ENCODE measurements at regions not wholly inside any gene's neighbourhood (a gene's known extent, or its start where the extent isn't known, plus 50 kb on each side); places are given as distances from the start of the nearest gene placed in this dataset.

DNA sequence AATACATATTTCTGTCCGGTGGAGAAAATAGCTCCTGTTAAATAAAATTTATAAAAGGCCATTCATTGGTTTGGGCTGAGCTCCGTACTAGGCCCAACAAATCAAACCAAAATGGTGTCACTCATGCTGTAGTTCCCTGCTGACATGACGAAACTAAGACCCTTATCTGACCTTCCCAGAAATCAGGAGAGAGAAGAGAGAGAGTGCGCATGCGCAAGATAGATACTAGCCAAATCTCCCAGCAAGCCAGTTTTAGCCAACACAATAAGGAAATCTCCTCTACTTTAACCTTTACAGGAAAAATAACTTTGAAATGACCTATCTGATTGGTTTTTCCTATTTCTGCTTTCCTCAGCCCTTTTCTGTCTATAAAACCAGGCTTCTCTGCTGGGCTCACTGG lies 152.7 kb upstream of the RMST start:
- H3K4me3 ChIP-seq (ENCODE audit: low read length), result no peak overlapping the region
- no peak for DNase-seq (ENCODE audit: low read depth)
- TF ChIP-seq, protein P1, sequence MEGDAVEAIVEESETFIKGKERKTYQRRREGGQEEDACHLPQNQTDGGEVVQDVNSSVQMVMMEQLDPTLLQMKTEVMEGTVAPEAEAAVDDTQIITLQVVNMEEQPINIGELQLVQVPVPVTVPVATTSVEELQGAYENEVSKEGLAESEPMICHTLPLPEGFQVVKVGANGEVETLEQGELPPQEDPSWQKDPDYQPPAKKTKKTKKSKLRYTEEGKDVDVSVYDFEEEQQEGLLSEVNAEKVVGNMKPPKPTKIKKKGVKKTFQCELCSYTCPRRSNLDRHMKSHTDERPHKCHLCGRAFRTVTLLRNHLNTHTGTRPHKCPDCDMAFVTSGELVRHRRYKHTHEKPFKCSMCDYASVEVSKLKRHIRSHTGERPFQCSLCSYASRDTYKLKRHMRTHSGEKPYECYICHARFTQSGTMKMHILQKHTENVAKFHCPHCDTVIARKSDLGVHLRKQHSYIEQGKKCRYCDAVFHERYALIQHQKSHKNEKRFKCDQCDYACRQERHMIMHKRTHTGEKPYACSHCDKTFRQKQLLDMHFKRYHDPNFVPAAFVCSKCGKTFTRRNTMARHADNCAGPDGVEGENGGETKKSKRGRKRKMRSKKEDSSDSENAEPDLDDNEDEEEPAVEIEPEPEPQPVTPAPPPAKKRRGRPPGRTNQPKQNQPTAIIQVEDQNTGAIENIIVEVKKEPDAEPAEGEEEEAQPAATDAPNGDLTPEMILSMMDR (conservative IDR thresholded peaks at IDR 0.05; ENCODE audit: low read depth, low read length), result no peak

DNA sequence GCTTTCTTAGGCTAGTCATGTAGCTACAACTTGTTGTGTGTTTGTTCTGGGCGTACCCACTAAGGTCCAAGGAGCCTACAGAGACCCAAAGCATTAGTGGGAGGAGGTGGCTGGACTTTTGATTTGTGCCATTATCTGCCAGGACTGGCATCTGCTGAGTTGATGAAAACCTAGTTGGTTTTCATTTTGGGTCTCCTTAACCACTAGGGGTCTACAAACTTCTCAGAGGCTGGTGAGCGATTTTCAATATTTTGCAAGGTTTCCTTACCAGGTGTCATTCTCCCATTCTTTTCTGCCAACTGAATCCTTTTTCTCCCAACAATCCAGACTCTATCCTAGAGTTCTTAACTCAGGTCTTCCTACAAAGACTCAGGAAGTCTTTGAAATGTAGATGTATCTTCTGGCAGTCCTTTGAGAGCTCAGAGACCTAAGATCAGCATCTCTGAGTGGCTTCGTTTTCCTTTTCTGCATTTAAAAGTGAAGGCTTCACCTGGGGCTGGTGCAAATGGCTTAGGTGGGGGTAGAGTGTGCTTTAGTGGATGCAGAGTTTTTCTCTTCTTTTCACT lies 150.0 kb upstream of the RMST start:
- TF ChIP-seq, protein P1 (conservative IDR thresholded peaks at IDR 0.05; ENCODE audit: low read depth, low read length), result peak; percentile 23
- H3K4me3 ChIP-seq (ENCODE audit: low read length), result no peak overlapping the region
- no peak for DNase-seq (ENCODE audit: low read depth)

DNA sequence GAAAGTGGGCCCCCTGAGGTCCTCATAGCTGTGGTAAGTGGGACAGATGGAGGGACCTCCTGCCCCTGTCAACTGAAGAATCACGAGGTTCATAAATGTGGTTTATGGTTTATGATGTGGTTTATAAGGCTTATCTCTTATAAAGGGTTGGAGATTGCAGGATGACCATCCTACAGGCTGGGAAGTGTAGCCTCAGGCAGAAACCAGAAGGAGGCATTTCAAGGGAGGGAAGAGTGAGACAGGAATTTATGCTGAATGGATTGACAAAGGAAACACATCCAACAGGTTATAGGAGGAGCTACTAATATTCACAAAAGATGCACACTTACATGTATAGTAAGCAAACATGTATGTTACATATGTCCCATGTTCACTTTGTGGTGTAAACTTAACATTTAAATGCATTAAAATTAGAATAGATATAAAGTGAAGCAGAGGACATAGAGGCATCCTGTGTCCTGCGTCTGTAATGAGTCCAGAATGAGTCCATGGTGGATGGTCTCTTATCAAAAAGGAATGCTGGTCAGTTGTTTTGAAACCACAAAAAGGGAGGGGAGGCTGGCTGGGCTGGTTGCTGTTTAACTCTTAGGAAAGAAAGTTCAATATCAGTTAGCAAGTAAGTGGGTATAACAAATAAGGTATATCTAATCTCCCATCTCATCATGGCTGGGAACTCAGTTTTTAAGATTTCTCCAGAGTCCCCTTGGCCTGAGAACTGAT lies 149.0 kb upstream of the RMST start:
- DNase-seq (ENCODE audit: low read depth), result no peak
- TF ChIP-seq, protein P1 (conservative IDR thresholded peaks at IDR 0.05; ENCODE audit: low read depth, low read length), result no peak

DNA sequence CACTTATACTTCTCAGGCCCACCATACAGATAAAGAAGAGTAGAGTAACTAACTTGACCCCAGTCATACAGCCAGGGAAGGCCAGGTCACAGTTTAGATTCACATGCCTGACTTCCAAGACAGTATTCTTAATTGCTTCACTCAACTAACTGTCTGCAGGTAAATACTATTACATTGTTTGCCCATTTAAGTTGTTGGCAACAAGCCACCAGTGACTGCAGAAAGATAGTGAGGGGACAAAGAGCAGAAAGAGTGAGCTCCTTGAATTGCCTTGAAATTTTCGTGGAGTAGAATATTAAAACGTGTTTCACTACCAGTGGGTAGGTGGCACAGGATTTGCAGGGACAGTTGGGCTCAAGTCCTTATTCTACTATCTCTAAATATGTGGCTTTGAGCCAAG lies 146.3 kb upstream of the RMST start:
- TF ChIP-seq, protein P1 (conservative IDR thresholded peaks at IDR 0.05; ENCODE audit: low read depth, low read length), result no peak
- DNase-seq (ENCODE audit: low read depth), result no peak
- no peak overlapping the region for H3K4me3 ChIP-seq (ENCODE audit: low read length)

More for the DNA sequence above, 149.0 kb upstream of the RMST start:
- H3K4me3 ChIP-seq (ENCODE audit: low read length), result no peak overlapping the region

DNA sequence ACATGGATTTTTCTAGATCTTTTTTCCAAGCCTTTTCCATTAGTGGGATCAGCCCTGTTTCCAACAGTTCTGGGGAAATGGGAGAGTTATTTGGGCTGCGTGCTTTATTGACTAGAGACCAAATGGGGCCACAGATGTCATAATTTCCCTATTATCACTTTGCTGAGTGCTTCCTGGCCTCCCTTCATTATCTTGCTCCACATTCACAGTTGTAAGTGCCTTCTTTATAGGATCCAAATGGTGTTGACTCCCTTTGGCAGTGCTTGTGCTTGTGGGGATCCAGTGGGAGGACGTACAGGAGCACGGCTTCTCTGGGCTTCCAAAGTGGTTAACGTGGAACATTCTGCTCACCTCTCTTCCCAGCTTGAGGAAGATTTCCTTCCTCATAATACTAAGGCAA lies 141.0 kb upstream of the RMST start:
- TF ChIP-seq, protein P1 (conservative IDR thresholded peaks at IDR 0.05; ENCODE audit: low read depth, low read length), result no peak
- H3K4me3 ChIP-seq (ENCODE audit: low read length), result no peak overlapping the region
- no peak for DNase-seq (ENCODE audit: low read depth)

DNA sequence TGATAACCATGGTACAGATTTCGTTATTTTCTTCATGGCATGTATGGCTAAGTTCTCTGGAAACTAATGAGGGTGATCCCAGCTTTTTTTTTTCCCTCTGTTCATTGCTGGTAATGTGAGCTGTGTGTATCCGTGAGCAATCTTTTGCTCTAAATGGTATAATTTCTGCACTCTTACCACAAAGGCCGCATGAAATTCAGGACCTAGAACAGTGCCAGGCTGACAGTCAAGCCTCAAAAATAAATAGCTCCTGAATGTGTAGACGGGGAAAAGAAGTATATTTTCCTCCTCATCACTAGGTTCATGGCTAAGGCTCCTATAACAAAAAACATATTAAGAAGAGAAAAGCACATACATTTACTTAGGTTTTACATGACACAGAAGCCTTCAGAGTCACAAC lies 140.2 kb upstream of the RMST start:
- TF ChIP-seq, protein P1 (conservative IDR thresholded peaks at IDR 0.05; ENCODE audit: low read depth, low read length), result no peak

DNA sequence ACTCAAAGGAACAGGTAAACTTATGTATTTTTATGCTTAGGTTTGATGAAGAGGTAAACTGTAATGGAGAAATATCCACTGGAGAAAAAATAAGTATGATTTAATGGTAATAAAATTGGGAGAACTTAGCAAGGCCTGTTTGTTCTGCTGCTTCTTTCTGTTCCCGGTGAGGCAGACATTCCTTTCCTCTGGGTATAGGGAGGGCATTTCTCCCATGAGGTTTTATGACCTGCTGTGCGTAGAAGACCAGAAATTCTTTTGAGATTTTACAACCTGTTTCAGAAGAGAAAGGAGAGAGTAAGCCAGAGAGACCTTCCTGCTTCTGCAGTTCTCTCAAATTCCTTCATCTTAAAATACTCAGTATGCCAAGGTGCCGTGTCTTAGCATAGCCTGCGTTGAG lies 139.4 kb upstream of the RMST start:
- H3K4me3 ChIP-seq (ENCODE audit: low read length), result no peak overlapping the region
- no peak for DNase-seq (ENCODE audit: low read depth)
- TF ChIP-seq, protein P1 (conservative IDR thresholded peaks at IDR 0.05; ENCODE audit: low read depth, low read length), result no peak

More for the DNA sequence above, 140.2 kb upstream of the RMST start:
- no peak overlapping the region for H3K4me3 ChIP-seq (ENCODE audit: low read length)
- no peak for DNase-seq (ENCODE audit: low read depth)

All from retinal pigment epithelial cell (primary cell).